ENCODE measurements at regions not wholly inside any gene's neighbourhood (a gene's known extent, or its start where the extent isn't known, plus 50 kb on each side); places are given as distances from the start of the nearest gene placed in this dataset.

DNA sequence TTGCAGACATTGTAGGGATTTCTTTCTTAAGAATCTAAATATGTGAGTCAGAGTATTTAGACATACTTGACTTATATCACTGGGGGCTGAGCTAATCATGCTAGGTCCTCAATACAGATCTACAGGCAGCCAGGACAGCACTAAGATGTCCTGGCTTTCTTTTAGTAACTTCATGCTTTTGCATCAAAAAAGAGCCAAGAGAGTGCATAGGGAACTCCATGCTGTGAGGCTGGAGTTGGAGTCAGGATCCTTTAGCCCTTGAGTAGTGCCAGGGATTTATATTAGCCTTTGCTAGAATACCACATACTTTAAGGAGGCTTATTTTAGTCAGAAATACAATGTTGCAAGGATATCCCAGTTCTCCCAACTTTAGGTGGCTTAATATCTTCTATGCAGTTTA is 289.7 kb downstream of the CCDC85A start:
- Histone ChIP-seq H3K36me3 (ENCODE audit: control insufficient read depth, insufficient read depth, low read length) (no peaks in the 10 kb centered on the region), H3K4me3 (replicated peaks; ENCODE audit: low read depth, low read length) (no peak overlapping the region), H3K27me3 (replicated peaks; ENCODE audit: control insufficient read depth, insufficient read depth, low read length) (no peaks in the 10 kb centered on the region)
- no peak for DNase-seq (ENCODE audit: extremely low read depth, insufficient read length)
- TF ChIP-seq, protein P1, sequence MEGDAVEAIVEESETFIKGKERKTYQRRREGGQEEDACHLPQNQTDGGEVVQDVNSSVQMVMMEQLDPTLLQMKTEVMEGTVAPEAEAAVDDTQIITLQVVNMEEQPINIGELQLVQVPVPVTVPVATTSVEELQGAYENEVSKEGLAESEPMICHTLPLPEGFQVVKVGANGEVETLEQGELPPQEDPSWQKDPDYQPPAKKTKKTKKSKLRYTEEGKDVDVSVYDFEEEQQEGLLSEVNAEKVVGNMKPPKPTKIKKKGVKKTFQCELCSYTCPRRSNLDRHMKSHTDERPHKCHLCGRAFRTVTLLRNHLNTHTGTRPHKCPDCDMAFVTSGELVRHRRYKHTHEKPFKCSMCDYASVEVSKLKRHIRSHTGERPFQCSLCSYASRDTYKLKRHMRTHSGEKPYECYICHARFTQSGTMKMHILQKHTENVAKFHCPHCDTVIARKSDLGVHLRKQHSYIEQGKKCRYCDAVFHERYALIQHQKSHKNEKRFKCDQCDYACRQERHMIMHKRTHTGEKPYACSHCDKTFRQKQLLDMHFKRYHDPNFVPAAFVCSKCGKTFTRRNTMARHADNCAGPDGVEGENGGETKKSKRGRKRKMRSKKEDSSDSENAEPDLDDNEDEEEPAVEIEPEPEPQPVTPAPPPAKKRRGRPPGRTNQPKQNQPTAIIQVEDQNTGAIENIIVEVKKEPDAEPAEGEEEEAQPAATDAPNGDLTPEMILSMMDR (IDR thresholded peaks at IDR 0.05; ENCODE audit: insufficient read depth, low read length, poor library complexity, severe bottlenecking): no peak

DNA sequence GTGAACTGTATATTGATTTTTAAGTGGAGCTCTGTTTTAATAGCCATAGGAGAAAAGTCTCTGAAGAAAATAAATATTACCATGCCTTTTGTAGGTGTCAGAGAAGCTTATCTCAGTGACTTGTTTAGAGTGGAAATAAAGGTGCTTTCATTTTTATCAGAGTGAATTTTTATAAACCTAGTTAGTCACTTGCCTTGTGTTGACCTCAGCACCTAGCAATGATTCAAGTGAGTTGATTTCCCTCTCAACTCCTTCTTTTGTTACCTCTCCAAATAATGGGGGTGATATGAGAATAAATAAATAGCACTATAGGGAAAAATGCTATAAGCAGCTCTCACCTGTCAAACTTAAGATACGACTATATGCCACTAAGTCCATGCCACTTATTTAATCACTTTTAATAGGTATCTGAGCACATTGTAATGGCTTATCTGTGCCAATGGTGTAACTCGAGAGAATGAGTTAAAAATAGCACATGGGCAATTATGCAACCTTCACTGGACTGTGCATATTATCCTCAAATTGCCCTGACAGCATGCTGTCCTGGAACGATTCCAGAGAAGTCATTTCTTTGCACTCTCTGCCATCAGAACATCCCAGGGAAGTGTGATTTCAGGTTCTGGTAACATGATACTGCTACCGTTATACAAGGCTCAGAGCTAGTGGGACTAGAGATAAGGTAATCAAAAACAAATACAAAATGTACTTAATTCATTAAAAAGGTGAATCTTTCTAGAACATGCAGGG is 290.8 kb downstream of the CCDC85A start:
- TF ChIP-seq, protein P1 (IDR thresholded peaks at IDR 0.05; ENCODE audit: insufficient read depth, low read length, poor library complexity, severe bottlenecking): no peak
- no peak overlapping the region for H3K4me3 ChIP-seq (replicated peaks; ENCODE audit: low read depth, low read length)
- H3K36me3 ChIP-seq (ENCODE audit: control insufficient read depth, insufficient read depth, low read length): no peaks in the 10 kb centered on the region
- no peak for DNase-seq (ENCODE audit: extremely low read depth, insufficient read length)
- no peaks in the 10 kb centered on the region for H3K27me3 ChIP-seq (replicated peaks; ENCODE audit: control insufficient read depth, insufficient read depth, low read length)

DNA sequence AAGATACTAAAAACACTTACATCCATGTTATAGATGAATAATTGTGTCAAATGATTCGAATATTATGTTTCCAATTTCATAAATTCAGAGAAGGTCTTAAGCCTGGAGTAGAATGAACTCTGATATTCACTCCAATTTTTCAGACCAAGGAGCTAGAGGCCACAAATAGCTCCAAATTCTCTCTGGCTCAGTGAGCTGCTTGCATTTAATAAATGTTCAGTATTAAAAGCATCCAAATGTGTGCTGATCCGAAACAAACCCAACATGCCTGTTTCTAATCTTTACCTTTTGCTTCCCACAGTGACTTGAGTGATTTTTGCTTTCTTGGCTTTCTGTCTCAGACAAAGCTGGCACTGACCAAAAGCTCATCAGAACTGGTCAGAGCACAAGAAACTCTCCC is 291.4 kb downstream of the CCDC85A start:
- TF ChIP-seq, protein P1 (IDR thresholded peaks at IDR 0.05; ENCODE audit: insufficient read depth, low read length, poor library complexity, severe bottlenecking): no peak
- DNase-seq (ENCODE audit: extremely low read depth, insufficient read length): no peak
- Histone ChIP-seq H3K4me3 (replicated peaks; ENCODE audit: low read depth, low read length) (no peak overlapping the region), H3K36me3 (ENCODE audit: control insufficient read depth, insufficient read depth, low read length) (no peaks in the 10 kb centered on the region), H3K27me3 (replicated peaks; ENCODE audit: control insufficient read depth, insufficient read depth, low read length) (no peaks in the 10 kb centered on the region)

DNA sequence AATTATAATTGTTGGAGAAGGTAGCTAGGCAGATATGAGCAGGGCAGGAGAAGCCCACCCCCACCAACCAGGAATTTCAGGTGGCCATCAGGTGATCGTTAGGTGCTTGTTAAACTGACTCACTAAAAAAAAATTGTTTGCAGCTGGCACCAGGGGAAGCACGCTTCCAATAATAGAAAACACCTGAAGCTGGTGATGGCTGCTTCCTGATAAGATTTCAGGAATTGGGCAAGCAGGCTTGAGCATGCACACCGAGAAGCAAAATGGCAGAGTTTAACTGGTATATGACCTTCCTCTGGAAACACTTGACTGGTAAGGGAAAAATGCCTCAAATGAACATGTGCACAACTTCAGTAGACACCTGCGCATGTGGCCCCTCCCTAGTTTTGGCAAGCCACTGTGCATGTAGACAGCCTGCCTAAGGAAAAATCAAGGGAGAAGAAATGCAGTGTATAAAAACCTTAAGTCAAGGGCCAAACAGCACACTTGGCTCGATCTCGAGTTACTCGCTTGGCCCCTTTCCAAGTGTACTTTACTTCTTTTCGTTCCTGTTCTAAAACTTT is 292.8 kb downstream of the CCDC85A start:
- TF ChIP-seq, protein P1 (IDR thresholded peaks at IDR 0.05; ENCODE audit: insufficient read depth, low read length, poor library complexity, severe bottlenecking): no peak
- no peaks in the 10 kb centered on the region for H3K36me3 ChIP-seq (ENCODE audit: control insufficient read depth, insufficient read depth, low read length)
- no peak for DNase-seq (ENCODE audit: extremely low read depth, insufficient read length)
- no peaks in the 10 kb centered on the region for H3K27me3 ChIP-seq (replicated peaks; ENCODE audit: control insufficient read depth, insufficient read depth, low read length)
- no peak overlapping the region for H3K4me3 ChIP-seq (replicated peaks; ENCODE audit: low read depth, low read length)

DNA sequence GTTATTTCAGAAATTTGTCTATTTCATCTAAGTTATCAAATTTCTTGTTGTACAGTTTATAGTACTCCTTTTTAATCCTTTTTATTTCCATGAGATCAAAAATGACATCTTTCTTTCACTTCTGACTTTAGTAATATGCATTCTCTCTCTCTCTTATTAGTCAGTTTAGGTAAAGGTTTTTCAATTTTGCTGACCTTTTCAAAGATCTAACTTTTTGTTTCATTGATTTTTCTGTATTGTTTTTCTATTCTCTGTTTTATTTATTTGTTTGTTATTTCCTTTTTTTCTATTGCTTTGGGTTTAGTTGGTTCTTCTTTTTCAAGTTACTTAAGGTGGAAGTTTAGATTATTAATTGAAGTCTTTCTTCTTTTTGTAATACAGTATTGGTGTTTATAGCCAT is 294.2 kb downstream of the CCDC85A start:
- H3K27me3 ChIP-seq (replicated peaks; ENCODE audit: control insufficient read depth, insufficient read depth, low read length): no peaks in the 10 kb centered on the region
- TF ChIP-seq, protein P1 (IDR thresholded peaks at IDR 0.05; ENCODE audit: insufficient read depth, low read length, poor library complexity, severe bottlenecking): no peak
- DNase-seq (ENCODE audit: extremely low read depth, insufficient read length): no peak
- H3K36me3 ChIP-seq (ENCODE audit: control insufficient read depth, insufficient read depth, low read length): no peaks in the 10 kb centered on the region
- no peak overlapping the region for H3K4me3 ChIP-seq (replicated peaks; ENCODE audit: low read depth, low read length)
